GM20000 (cell line): ENCODE measurements at regions not wholly inside any gene's neighbourhood (a gene's known extent, or its start where the extent isn't known, plus 50 kb on each side); places are given as distances from the start of the nearest gene placed in this dataset.

Experiments used
- DNase-seq: peaks from one replicate; pipeline ENCODE4 v3.0.0; 2012; ENCODE audit warnings: low spot score
- TF ChIP-seq, protein P1 (sequence below): IDR thresholded peaks from 2 replicates; pipeline ENCODE4 v1.5.1; 2012; ENCODE audit warnings: mild to moderate bottlenecking, control low read depth; ENCODE audit errors: extremely low read depth, missing control alignments

DNA sequence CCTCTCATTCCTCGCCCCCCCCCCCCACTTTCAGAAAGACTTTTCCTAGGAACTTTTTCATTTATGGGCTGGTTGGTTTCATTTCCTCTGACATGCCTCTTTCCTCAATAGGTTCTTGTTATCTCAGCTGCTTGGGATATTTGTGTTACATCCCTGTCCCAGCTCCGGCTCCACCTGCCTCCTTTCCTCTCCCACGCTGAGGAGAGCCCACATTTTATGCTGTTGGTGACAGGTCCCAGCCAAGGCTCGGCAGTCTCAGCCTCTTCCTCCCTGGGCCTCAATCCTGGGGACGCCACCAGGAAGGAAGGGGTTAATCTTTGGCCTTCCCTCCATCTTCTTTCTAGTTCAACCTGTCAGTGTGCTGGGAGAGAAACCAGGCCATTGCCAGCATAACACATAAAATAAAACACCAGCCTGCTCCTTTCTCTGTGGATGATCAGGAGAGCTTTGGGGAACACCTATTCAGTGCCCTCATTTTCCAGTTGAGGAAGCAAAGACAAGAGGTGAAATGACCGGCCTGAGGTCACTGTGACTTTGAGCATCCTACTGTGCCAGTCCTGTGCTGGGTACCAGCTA is 216.9 kb upstream of the TNP1 start:
- DNase-seq: no peak
- TF ChIP-seq, protein P1, sequence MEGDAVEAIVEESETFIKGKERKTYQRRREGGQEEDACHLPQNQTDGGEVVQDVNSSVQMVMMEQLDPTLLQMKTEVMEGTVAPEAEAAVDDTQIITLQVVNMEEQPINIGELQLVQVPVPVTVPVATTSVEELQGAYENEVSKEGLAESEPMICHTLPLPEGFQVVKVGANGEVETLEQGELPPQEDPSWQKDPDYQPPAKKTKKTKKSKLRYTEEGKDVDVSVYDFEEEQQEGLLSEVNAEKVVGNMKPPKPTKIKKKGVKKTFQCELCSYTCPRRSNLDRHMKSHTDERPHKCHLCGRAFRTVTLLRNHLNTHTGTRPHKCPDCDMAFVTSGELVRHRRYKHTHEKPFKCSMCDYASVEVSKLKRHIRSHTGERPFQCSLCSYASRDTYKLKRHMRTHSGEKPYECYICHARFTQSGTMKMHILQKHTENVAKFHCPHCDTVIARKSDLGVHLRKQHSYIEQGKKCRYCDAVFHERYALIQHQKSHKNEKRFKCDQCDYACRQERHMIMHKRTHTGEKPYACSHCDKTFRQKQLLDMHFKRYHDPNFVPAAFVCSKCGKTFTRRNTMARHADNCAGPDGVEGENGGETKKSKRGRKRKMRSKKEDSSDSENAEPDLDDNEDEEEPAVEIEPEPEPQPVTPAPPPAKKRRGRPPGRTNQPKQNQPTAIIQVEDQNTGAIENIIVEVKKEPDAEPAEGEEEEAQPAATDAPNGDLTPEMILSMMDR: no peak

DNA sequence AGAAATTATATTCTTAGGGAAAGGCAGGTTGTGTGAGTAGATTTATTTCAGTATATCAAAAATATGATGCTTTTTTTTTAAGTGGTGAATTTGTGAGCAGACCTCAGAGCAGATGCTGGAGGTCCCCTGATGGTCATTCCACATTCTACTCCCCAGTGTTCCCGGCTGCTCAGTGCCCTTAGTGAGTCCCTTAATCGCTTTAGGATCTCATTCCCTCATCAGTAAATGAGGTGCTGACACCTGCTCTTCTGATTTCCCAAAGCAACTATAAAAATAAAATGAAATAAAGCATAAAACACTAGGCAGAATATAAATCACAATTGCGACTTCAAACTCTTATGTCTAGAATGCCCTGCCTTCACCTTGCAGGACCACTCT is 216.2 kb upstream of the TNP1 start:
- TF ChIP-seq, protein P1: no peak
- DNase-seq: no peak

DNA sequence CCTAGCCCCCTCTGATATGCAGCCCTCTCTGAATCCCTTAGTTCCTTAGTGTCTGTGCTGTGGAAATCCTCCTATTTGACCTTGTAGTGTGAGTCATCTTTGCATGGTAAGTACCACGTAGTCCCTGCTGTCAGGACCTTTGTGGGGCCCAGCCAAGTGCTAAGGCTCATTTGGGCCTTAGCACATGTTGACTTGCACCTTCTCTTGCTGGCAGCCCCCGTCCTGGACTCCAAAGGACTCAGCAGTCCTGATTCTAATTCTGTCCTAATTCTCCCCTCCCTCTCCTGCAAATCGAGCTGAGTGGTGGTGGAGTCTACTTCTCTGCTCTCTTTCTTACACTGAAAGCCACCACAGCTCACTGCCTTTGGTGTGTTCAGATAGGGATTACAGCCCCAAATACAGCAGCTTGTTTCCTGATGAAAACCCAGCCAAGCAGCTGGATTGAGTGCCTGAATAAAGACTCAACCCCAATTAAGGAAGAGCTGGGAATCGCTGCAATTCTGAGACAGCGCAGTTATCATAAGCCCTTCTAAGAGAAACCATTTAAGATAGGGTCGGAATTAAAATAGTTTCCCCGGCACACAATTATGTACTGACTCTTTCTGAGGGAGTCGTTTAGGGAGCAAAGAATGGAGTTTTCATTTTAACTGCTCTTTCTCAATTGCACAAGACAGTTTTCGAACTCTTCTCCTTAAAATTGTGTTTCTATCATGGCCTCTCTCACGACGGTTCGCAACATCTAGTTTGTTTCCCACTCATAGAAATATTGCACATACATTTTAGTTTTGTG is 215.6 kb upstream of the TNP1 start:
- TF ChIP-seq, protein P1: no peak
- no peak for DNase-seq

DNA sequence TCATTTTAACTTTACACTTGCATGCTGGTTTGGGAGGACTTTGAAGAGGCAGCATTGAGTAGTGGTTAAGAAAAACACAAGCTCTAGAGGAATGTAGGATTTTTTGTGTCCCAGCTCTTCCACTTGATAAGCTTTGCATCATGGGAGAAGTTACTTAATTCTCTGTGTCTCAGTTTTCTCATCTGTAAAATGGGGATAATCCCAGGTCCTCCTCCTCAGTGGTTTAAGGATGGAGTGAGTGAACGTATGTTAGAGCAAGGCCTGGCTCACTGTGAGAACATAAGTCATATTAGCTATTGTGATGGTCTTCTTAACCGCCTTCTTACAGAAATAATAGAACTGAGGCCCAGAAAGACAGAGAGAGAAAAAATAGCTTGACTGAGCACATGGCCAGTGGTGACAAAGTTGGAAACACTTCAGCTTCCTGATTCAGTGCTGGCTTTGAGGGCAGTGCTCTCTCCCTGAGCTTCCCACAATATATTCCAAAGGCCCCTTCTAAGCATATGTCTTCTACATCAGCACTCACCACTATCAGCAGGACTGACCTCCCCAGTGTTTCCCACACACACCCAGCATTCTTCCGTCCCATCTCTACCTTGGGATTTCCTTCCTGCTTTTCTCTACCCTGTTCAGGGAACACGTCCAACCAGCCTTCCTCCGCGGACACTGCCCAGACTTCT is 214.9 kb upstream of the TNP1 start:
- DNase-seq: no peak
- TF ChIP-seq, protein P1: no peak

DNA sequence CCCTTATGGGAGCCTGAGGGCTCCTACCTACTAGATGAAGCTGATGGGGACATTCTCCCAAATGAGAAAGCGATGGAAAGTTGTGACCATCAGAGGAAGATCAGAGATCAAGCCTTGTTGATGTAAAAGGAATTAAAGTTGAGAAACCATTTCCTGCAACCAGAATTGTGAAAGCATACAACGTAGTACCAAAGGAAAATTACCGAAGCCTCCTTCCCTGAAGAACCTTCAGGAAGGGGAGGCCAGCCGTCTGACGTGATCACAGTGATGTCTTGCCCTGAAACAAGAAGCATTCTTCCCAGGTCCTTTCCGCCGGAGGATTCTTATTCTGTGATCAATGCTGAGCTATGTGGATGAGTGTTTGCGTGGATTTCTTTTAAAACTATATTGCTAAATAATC is 211.6 kb upstream of the TNP1 start:
- TF ChIP-seq, protein P1: no peak

DNA sequence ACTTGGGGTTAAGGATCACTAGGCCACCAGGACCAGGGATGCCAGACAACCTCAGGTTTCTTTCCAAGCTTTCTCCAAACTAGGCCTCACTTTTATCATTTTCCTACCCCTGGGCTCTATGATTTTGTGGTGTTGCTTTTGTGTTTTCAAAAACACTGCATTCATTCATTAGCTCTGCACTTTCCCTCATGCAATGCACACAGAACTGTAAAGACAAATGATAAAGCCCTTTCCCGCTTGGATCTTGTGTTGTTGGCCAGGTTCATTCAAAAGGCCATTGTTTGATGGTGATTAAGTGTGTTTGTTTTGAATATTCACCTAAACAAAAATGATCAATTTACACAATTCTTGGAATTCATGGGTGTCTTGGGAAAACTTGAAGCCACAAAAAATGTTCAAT is 210.7 kb upstream of the TNP1 start:
- DNase-seq: no peak
- TF ChIP-seq, protein P1: no peak

More for the DNA sequence above, 211.6 kb upstream of the TNP1 start:
- DNase-seq: no peak

DNA sequence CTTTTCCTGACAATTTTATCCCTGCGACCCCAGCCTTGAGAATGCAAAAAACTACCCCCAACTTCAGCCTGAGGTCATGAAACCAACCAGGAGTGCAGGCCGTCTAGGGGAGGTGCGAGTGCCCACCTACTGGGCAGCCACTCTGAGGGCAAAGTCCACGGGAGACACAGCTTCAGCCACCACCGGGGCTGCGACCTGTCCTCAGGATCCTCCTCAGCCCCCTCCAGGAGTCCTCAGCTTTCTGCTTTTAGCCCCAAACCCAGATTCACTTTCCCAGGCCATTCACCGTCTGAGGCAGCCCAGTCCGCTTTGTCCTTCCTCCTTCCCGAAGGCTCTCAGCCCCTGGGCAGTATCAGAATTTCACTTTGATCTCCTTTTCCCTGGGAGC is 210.2 kb upstream of the TNP1 start:
- no peak for DNase-seq
- TF ChIP-seq, protein P1: no peak
